K562 (cell line): ENCODE measurements at regions not wholly inside any gene's neighbourhood (a gene's known extent, or its start where the extent isn't known, plus 50 kb on each side); places are given as distances from the start of the nearest gene placed in this dataset.

Experiments
- ATAC-seq: fragments of 200-7000 bp; cut with Tn5 transposase; 3 replicates; pipeline ENCODE4 v1.9.1; 2020; ENCODE audit warnings: moderate library complexity
- BruUV-seq: library from RNA; stranded (reverse); fragments of 400-500 nt; replicated peaks from 2 replicates; lab custom pipeline; 2021; lab: Mats Ljungman, UMichigan
- CTCF ChIA-PET: fragments of 300-600 bp; formaldehyde crosslinking; extraction: SDS; loops from one replicate; lab custom pipeline; 2021; ENCODE audit warnings: low intra/inter-chr PET ratio; lab: Yijun Ruan, JAX
- POLR2A ChIA-PET: fragments of 300-600, 350-650 bp; sonication (Branson Sonifier 250); formaldehyde crosslinking; extraction: SDS; loops from one replicate; lab custom pipeline; 2021; ENCODE audit warnings: antibody characterized with exemption, inconsistent platforms; lab: Yijun Ruan, JAX
- DNase-seq, 4 experiments: peaks; one replicate each; pipeline versions ENCODE4 v3.0.0 to v3.0.0-alpha.2; 2011 to 2018; ENCODE audit warnings: low spot score in 3 of 4, mixed read lengths in 3 of 4; ENCODE audit errors: extremely low read depth in 1 of 4
- FAIRE-seq: peaks from 2 replicates; lab custom pipeline; 2011; peaks lifted over from hg19 to GRCh38; lab: Jason Lieb, UNC
- H2AFZ ChIP-seq: 2 replicates; pipeline ENCODE4 v1.6.0; 2011; ENCODE audit warnings: low read depth, low read length, control low read depth, inconsistent platforms
- H3K27ac ChIP-seq: fragments of 200-600 bp; 3 replicates; pipeline ENCODE4 v1.8.0; 2011; ENCODE audit warnings: low read depth, mild to moderate bottlenecking, control low read depth, inconsistent platforms, low read length, moderate library complexity, mixed read lengths; ENCODE audit errors: extremely low read depth
- H3K27me3 ChIP-seq, 2 experiments: fragments of 300-600 bp in 1 of 2; 2 replicates in 1 of 2; 3 replicates in 1 of 2; pipeline versions ENCODE4 v1.6.0 to v1.8.0; 2011; ENCODE audit warnings: inconsistent platforms in 2 of 2, low read length in 2 of 2, mild to moderate bottlenecking in 1 of 2, mixed read lengths in 1 of 2, moderate library complexity in 1 of 2; ENCODE audit not compliant: control insufficient read depth in 2 of 2, insufficient read depth in 2 of 2
- H3K36me3 ChIP-seq: fragments of 300-600 bp; 3 replicates; pipeline ENCODE4 v1.8.0; 2011; ENCODE audit warnings: mild to moderate bottlenecking, low read length, inconsistent platforms; ENCODE audit not compliant: control insufficient read depth, insufficient read depth
- H3K4me1 ChIP-seq, 2 experiments: fragments of 200-600 bp in 1 of 2; replicated peaks in 1 of 2; 2 replicates in 1 of 2; 3 replicates in 1 of 2; pipeline versions ENCODE4 v1.5.1 to v1.8.0; 2011; ENCODE audit warnings: inconsistent platforms in 2 of 2, low read length in 2 of 2, mild to moderate bottlenecking in 1 of 2, mixed read lengths in 1 of 2, moderate library complexity in 1 of 2; ENCODE audit not compliant: control insufficient read depth in 2 of 2, insufficient read depth in 2 of 2
- H3K4me2 ChIP-seq: 2 replicates; pipeline ENCODE4 v1.6.1; 2011; ENCODE audit warnings: low read length, control low read depth, inconsistent platforms, mixed read lengths; ENCODE audit not compliant: insufficient read depth
- H3K4me3 ChIP-seq: fragments of 200-600 bp; sonication (generic), shearing (Covaris generic); 2 replicates; pipeline ENCODE4 v1.5.1; 2016; ENCODE audit warnings: control low read depth, inconsistent platforms
- H3K79me2 ChIP-seq: fragments of 200-600 bp; 3 replicates; pipeline ENCODE4 v1.8.0; 2011; ENCODE audit warnings: low read length, inconsistent platforms; ENCODE audit not compliant: control insufficient read depth, insufficient read depth
- H3K9ac ChIP-seq, 2 experiments: 2 replicates each; pipeline versions ENCODE4 v1.6.0 to v1.6.1; 2011; ENCODE audit warnings: low read depth in 2 of 2, low read length in 2 of 2, control low read depth in 1 of 2, inconsistent platforms in 1 of 2, mild to moderate bottlenecking in 1 of 2, mixed read lengths in 1 of 2; ENCODE audit not compliant: insufficient read depth in 1 of 2
- H3K9me1 ChIP-seq: one replicate; pipeline ENCODE4 v1.6.0; 2011; ENCODE audit warnings: inconsistent platforms, mild to moderate bottlenecking, low read length, moderate library complexity; ENCODE audit not compliant: control insufficient read depth, insufficient read depth
- H3K9me3 ChIP-seq: replicated peaks from 2 replicates; pipeline ENCODE4 v1.5.1; 2011; ENCODE audit warnings: low read depth, low read length, inconsistent platforms; ENCODE audit not compliant: control insufficient read depth, insufficient read depth
- H4K20me1 ChIP-seq: replicated peaks from 2 replicates; pipeline ENCODE4 v1.6.1; 2011; ENCODE audit warnings: low read length, inconsistent platforms, mixed read lengths; ENCODE audit not compliant: control insufficient read depth, insufficient read depth
- ARHGAP35 ChIP-seq: fragments of 450-650 bp; IDR thresholded peaks from 2 replicates; pipeline ENCODE4 v1.6.1; 2018; ENCODE audit not compliant: partially characterized antibody
- CEBPG ChIP-seq, 3 experiments: fragments of 200-800 bp in 1 of 3; sonication (Bioruptor generic) in 1 of 3; sonication (generic) in 1 of 3; formaldehyde crosslinking in 1 of 3; IDR thresholded peaks in 2 of 3; conservative IDR thresholded peaks in 1 of 3; 2 replicates each; pipeline versions ENCODE4 v1.6.1 to v1.8.0; 2016 to 2022; ENCODE audit warnings: missing compliant biosample characterization in 2 of 3, missing genetic modification characterization in 2 of 3, mild to moderate bottlenecking in 1 of 3, missing genetic modification reagents in 1 of 3
- ETV5 ChIP-seq: sonication (generic); formaldehyde crosslinking; IDR thresholded peaks from 2 replicates; pipeline ENCODE4 v1.4.0; 2020; ENCODE audit warnings: low read depth, mild to moderate bottlenecking, missing genetic modification reagents
- GABPB2 ChIP-seq: fragments of 250-450 bp; sonication (Bioruptor Pico); conservative IDR thresholded peaks from 2 replicates; pipeline ENCODE4 v1.5.1; 2021; ENCODE audit warnings: mild to moderate bottlenecking
- HNRNPH1 ChIP-seq: fragments of 200-400 bp; formaldehyde crosslinking; optimal IDR thresholded peaks from 2 replicates; pipeline ENCODE3; 2017; ENCODE audit warnings: low read depth, mild to moderate bottlenecking, low read length, moderate library complexity
- LCOR ChIP-seq: sonication (generic); formaldehyde crosslinking; IDR thresholded peaks from 2 replicates; pipeline ENCODE4 v1.8.0; 2022; ENCODE audit warnings: mild to moderate bottlenecking, missing genetic modification reagents
- MBD1 ChIP-seq: fragments of 250-450 bp; sonication (Bioruptor Pico); IDR thresholded peaks from 2 replicates; pipeline ENCODE4 v1.8.0; 2022; ENCODE audit warnings: inconsistent platforms
- MLLT1 ChIP-seq, 2 experiments: fragments of 450-650 bp; IDR thresholded peaks; 2 replicates each; pipeline ENCODE4 v1.6.1; 2016
- RB1 ChIP-seq: fragments of 450-650 bp; IDR thresholded peaks from 2 replicates; pipeline ENCODE4 v1.6.1; 2017; ENCODE audit warnings: low read depth, mild to moderate bottlenecking
- SFPQ ChIP-seq: fragments of 200-400 bp; formaldehyde crosslinking; IDR thresholded peaks from 2 replicates; pipeline ENCODE4 v1.6.1; 2017; ENCODE audit warnings: mild to moderate bottlenecking, low read depth, low read length, moderate library complexity
- SREBF1 ChIP-seq: fragments of 150-350 bp; IDR thresholded peaks from 2 replicates; pipeline ENCODE4 v1.6.1; 2014; ENCODE audit warnings: antibody characterized with exemption, low read depth, low read length, borderline replicate concordance
- SRF ChIP-seq, 2 experiments: fragments of 250-450, 450-650 bp in 1 of 2; sonication (Bioruptor Pico) in 1 of 2; sonication (generic) in 1 of 2; formaldehyde crosslinking; IDR thresholded peaks; 2 replicates each; pipeline versions ENCODE4 v1.5.0 to v1.5.1; 2020 to 2022; ENCODE audit warnings: mild to moderate bottlenecking in 1 of 2, missing genetic modification reagents in 1 of 2
- ZFX ChIP-seq: sonication (generic); formaldehyde crosslinking; IDR thresholded peaks from 2 replicates; pipeline ENCODE4 v1.8.0; 2022; ENCODE audit warnings: mild to moderate bottlenecking, missing genetic modification reagents, moderate library complexity
- ZNF717 ChIP-seq: fragments of 250-450 bp; sonication (Bioruptor Pico); IDR thresholded peaks from 2 replicates; pipeline ENCODE4 v1.5.0; 2021
- ZNF740 ChIP-seq, 3 experiments: fragments of 200-800 bp in 1 of 3; sonication (Bioruptor generic) in 1 of 3; sonication (generic) in 1 of 3; formaldehyde crosslinking in 1 of 3; IDR thresholded peaks; 2 replicates each; pipeline versions ENCODE4 v1.6.1 to v1.8.0; 2016 to 2022; ENCODE audit warnings: mild to moderate bottlenecking in 2 of 3, missing compliant biosample characterization in 2 of 3, missing genetic modification characterization in 2 of 3, missing genetic modification reagents in 1 of 3
- ZNF75A ChIP-seq: fragments of 450-650 bp; formaldehyde crosslinking; IDR thresholded peaks from 2 replicates; pipeline ENCODE4 v1.4.0; 2020; ENCODE audit warnings: mild to moderate bottlenecking
- WGBS: fragments of 100-300 bp; shearing (Covaris generic); methylation state at CpG from one replicate; pipeline ENCODE4 v1.1.6; 2016; ENCODE audit warnings: low coverage, mixed read lengths; ENCODE audit not compliant: insufficient coverage; ENCODE audit errors: missing lambda C conversion rate; 5-methylcytosine and 5-hydroxymethylcytosine counted together
- in situ Hi-C: fragments of 300-500 bp; cut with MboI; formaldehyde crosslinking; loops from 4 replicates; pipeline ENCODE4 v1.15.0; 2018; ENCODE audit warnings: inconsistent platforms, mixed read lengths
- intact Hi-C: fragments of 100-400 bp; cut with micrococcal nuclease; formaldehyde crosslinking; loops from 2 replicates; pipeline ENCODE4 v1.14.2; 2022

- FAIRE-seq: no peak
- intact Hi-C loops: no loop called here
- no peak for ATAC-seq
- H4K20me1 ChIP-seq: no peaks in the 10 kb centered on the region
- no peak overlapping the region for H2AFZ ChIP-seq
- 0% methylated on average over 2 of the region's 2 CpGs for WGBS
- H3K27me3 ChIP-seq: no peaks in the 10 kb centered on the region
- H3K4me1 ChIP-seq: peaks cover 0 to 11% of the 10 kb centered on the region in 2 experiments; a peak in 1 of 5 replicates
- H3K9ac ChIP-seq: no peak overlapping the region
- no TSS peak for BruUV-seq
- no peak overlapping the region for H3K4me3 ChIP-seq
- H3K79me2 ChIP-seq: no peaks in the 10 kb centered on the region
- H3K4me2 ChIP-seq: no peak overlapping the region
- no peaks in the 10 kb centered on the region for H3K9me3 ChIP-seq
- no peaks in the 10 kb centered on the region for H3K36me3 ChIP-seq
- ChIA-PET CTCF (no interaction called here), POLR2A (no interaction called here)
- in situ Hi-C loops: no loop called here
- H3K9me1 ChIP-seq: no peaks in the 10 kb centered on the region
- no peak overlapping the region for H3K27ac ChIP-seq
- no peak for DNase-seq
- TF ChIP-seq ARHGAP35 (no peak), ZNF75A (no peak), RB1 (no peak), MBD1 (CRISPR knock-in tag) (no peak), ETV5 (CRISPR knock-in tag) (no peak), SRF (CRISPR knock-in tag; IDR thresholded peaks at IDR 0.05) (no peak), GABPB2 (CRISPR knock-in tag) (no peak), MLLT1 (IDR thresholded peaks at IDR 0.05) (no peak), ZNF740 (CRISPR knock-in tag; IDR thresholded peaks at IDR 0.05) (no peak), ZNF740 (tag; IDR thresholded peaks at IDR 0.05) (no peak), HNRNPH1 (no peak), ZNF717 (no peak), SREBF1 (no peak), SFPQ (no peak), ZFX (CRISPR knock-in tag) (no peak), CEBPG (CRISPR knock-in tag; IDR thresholded peaks at IDR 0.05) (no peak), CEBPG (tag; conservative IDR thresholded peaks at IDR 0.05 in 1 of 2, IDR thresholded peaks at IDR 0.05 in 1 of 2) (no peak), LCOR (CRISPR knock-in tag) (no peak)
Observed at GRCh38 chr1:98057236-98057910, 136.5 kb upstream of the DPYD start.
